ENCODE measurements at regions not wholly inside any gene's neighbourhood (a gene's known extent, or its start where the extent isn't known, plus 50 kb on each side); places are given as distances from the start of the nearest gene placed in this dataset.
"Not testable (repeated sequence)": the region's sequence is repeated elsewhere in the genome, so short reads cannot be mapped to it uniquely, and the experiment has no call there.

GRCh38 chr10:108323274-108323798, 1158.8 kb upstream of the SORCS1 start:
- in situ Hi-C loops (cut with HindIII; ENCODE audit: low pct_unique_long_range_greater_than_20kb, low sequenced_read_pairs): no loop called here

GRCh38 chr10:108319434-108320222, 1155.1 kb upstream of the SORCS1 start:
- DNase-seq (ENCODE audit: low read depth): no peak
- in situ Hi-C loops (cut with HindIII; ENCODE audit: low pct_unique_long_range_greater_than_20kb, low sequenced_read_pairs): no loop called here

More at GRCh38 chr10:108323274-108323798, 1158.8 kb upstream of the SORCS1 start:
- no peak for DNase-seq (ENCODE audit: low read depth)

- in situ Hi-C loops (cut with HindIII; ENCODE audit: low pct_unique_long_range_greater_than_20kb, low sequenced_read_pairs); DNase-seq (ENCODE audit: low read depth): not testable (repeated sequence)
Measured at GRCh38 chr10:108315636-108316035, 1151.1 kb upstream of the SORCS1 start.

- DNase-seq (ENCODE audit: low read depth): no peak
- in situ Hi-C loops (cut with HindIII; ENCODE audit: low pct_unique_long_range_greater_than_20kb, low sequenced_read_pairs): no loop called here
Measured at GRCh38 chr10:108307925-108308312, 1143.4 kb upstream of the SORCS1 start.

- in situ Hi-C loops (cut with HindIII; ENCODE audit: low pct_unique_long_range_greater_than_20kb, low sequenced_read_pairs): no loop called here
- DNase-seq (ENCODE audit: low read depth): no peak
Measured at GRCh38 chr10:108307250-108307924, 1142.9 kb upstream of the SORCS1 start.

GRCh38 chr10:108303149-108303548, 1138.6 kb upstream of the SORCS1 start:
- in situ Hi-C loops (cut with HindIII; ENCODE audit: low pct_unique_long_range_greater_than_20kb, low sequenced_read_pairs): no loop called here
- DNase-seq (ENCODE audit: low read depth): no peak

GRCh38 chr10:108301002-108301401, 1136.5 kb upstream of the SORCS1 start:
- DNase-seq (ENCODE audit: low read depth): no peak
- in situ Hi-C loops (cut with HindIII; ENCODE audit: low pct_unique_long_range_greater_than_20kb, low sequenced_read_pairs): no loop called here

- DNase-seq (ENCODE audit: low read depth): no peak
- in situ Hi-C loops (cut with HindIII; ENCODE audit: low pct_unique_long_range_greater_than_20kb, low sequenced_read_pairs): no loop called here
Measured at GRCh38 chr10:108290823-108291222, 1126.3 kb upstream of the SORCS1 start.

- DNase-seq (ENCODE audit: low read depth): no peak
- in situ Hi-C loops (cut with HindIII; ENCODE audit: low pct_unique_long_range_greater_than_20kb, low sequenced_read_pairs): no loop called here
Measured at GRCh38 chr10:108275895-108276685, 1111.6 kb upstream of the SORCS1 start.

- in situ Hi-C loops (cut with HindIII; ENCODE audit: low pct_unique_long_range_greater_than_20kb, low sequenced_read_pairs): no loop called here
- DNase-seq (ENCODE audit: low read depth): no peak
Measured at GRCh38 chr10:108260383-108260906, 1095.9 kb upstream of the SORCS1 start.

GRCh38 chr10:108254089-108254488, 1089.6 kb upstream of the SORCS1 start:
- in situ Hi-C loops (cut with HindIII; ENCODE audit: low pct_unique_long_range_greater_than_20kb, low sequenced_read_pairs): no loop called here

GRCh38 chr10:108252771-108253170, 1088.3 kb upstream of the SORCS1 start:
- no peak for DNase-seq (ENCODE audit: low read depth)
- in situ Hi-C loops (cut with HindIII; ENCODE audit: low pct_unique_long_range_greater_than_20kb, low sequenced_read_pairs): no loop called here

More at GRCh38 chr10:108254089-108254488, 1089.6 kb upstream of the SORCS1 start:
- DNase-seq (ENCODE audit: low read depth): no peak

GRCh38 chr10:108250936-108251620, 1086.6 kb upstream of the SORCS1 start:
- in situ Hi-C loops (cut with HindIII; ENCODE audit: low pct_unique_long_range_greater_than_20kb, low sequenced_read_pairs): no loop called here
- no peak for DNase-seq (ENCODE audit: low read depth)

GRCh38 chr10:108249940-108250339, 1085.4 kb upstream of the SORCS1 start:
- in situ Hi-C loops (cut with HindIII; ENCODE audit: low pct_unique_long_range_greater_than_20kb, low sequenced_read_pairs): no loop called here
- no peak for DNase-seq (ENCODE audit: low read depth)

- in situ Hi-C loops (cut with HindIII; ENCODE audit: low pct_unique_long_range_greater_than_20kb, low sequenced_read_pairs): no loop called here
- no peak for DNase-seq (ENCODE audit: low read depth)
Measured at GRCh38 chr10:108244443-108245228, 1080.1 kb upstream of the SORCS1 start.

GRCh38 chr10:108241166-108241565, 1076.7 kb upstream of the SORCS1 start:
- in situ Hi-C loops (cut with HindIII; ENCODE audit: low pct_unique_long_range_greater_than_20kb, low sequenced_read_pairs): no loop called here
- no peak for DNase-seq (ENCODE audit: low read depth)

- no peak for DNase-seq (ENCODE audit: low read depth)
- in situ Hi-C loops (cut with HindIII; ENCODE audit: low pct_unique_long_range_greater_than_20kb, low sequenced_read_pairs): no loop called here
Measured at GRCh38 chr10:108238261-108238660, 1073.8 kb upstream of the SORCS1 start.
